ENCODE measurements at regions not wholly inside any gene's neighbourhood (a gene's known extent, or its start where the extent isn't known, plus 50 kb on each side); places are given as distances from the start of the nearest gene placed in this dataset.

DNA sequence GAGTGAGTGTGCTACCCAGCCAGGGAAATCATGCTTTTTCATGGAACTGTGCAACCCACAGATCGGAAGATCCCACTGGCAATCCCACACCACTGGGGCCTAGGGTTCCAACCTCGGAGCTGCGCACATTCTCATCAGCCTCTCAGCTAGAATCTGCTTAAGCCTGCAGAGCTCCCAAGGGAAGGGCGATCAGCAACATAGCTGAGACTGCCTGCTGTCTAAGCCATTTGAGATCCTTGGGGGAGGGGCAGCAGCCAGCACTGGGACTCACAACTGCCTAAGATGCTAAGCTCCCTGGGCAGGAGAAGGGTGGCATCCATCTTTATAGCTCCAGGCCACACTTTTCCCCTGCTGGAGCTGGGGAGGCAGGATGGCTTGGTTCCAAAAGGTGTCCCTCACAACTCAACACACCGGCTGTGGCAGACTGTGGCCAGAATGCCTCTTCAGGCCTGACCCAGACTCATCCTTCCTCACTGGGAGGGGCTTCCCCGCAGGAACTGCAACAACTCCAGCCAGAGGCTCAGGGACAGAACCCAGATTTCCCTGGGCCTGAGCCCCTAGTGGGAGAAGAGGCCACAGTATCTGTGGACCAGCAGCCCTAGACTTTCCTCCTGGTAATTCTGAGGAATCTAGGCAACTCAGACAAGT is 1133.3 kb upstream of the PIK3C3 start:
- Mint-ChIP-seq H3K4me3 (ENCODE audit: unreplicated experiment) (no peak overlapping the region), H3K9me3 (ENCODE audit: unreplicated experiment) (peaks cover 11% of the 10 kb centered on the region), H3K27me3 (ENCODE audit: low read depth, unreplicated experiment) (no peaks in the 10 kb centered on the region), H3K27ac (ENCODE audit: unreplicated experiment) (no peak overlapping the region), H3K36me3 (ENCODE audit: low read depth, unreplicated experiment) (no peaks in the 10 kb centered on the region), H3K4me1 (ENCODE audit: low read depth, unreplicated experiment) (no peaks in the 10 kb centered on the region)
- Histone ChIP-seq H3K27me3 (ENCODE audit: insufficient read depth, low read length) (no peaks in the 10 kb centered on the region), H3K36me3 (ENCODE audit: insufficient read depth, low read length) (no peaks in the 10 kb centered on the region), H4K20me1 (ENCODE audit: insufficient read depth, low read length) (no peaks in the 10 kb centered on the region), H3K4me2 (ENCODE audit: low read length) (no peak overlapping the region), H3K9ac (ENCODE audit: low read length) (no peak overlapping the region), H3K27ac (ENCODE audit: low read depth, low read length) (no peak overlapping the region), H2AFZ (ENCODE audit: low read depth, low read length) (no peak overlapping the region), H3K4me3 (ENCODE audit: insufficient read depth, low read depth, low read length) (no peak overlapping the region), H3K4me1 (ENCODE audit: insufficient read depth, low read length) (no peaks in the 10 kb centered on the region), H3K79me2 (ENCODE audit: insufficient read depth, low read length) (no peaks in the 10 kb centered on the region), H3K9me3 (ENCODE audit: insufficient read depth, low read depth, low read length) (no peaks in the 10 kb centered on the region)
- no peak for TF ChIP-seq EZH2 (IDR thresholded peaks at IDR 0.05; ENCODE audit: insufficient read depth, low read length)
- TF ChIP-seq, protein P1, sequence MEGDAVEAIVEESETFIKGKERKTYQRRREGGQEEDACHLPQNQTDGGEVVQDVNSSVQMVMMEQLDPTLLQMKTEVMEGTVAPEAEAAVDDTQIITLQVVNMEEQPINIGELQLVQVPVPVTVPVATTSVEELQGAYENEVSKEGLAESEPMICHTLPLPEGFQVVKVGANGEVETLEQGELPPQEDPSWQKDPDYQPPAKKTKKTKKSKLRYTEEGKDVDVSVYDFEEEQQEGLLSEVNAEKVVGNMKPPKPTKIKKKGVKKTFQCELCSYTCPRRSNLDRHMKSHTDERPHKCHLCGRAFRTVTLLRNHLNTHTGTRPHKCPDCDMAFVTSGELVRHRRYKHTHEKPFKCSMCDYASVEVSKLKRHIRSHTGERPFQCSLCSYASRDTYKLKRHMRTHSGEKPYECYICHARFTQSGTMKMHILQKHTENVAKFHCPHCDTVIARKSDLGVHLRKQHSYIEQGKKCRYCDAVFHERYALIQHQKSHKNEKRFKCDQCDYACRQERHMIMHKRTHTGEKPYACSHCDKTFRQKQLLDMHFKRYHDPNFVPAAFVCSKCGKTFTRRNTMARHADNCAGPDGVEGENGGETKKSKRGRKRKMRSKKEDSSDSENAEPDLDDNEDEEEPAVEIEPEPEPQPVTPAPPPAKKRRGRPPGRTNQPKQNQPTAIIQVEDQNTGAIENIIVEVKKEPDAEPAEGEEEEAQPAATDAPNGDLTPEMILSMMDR (IDR thresholded peaks at IDR 0.05; ENCODE audit: insufficient read depth, low read depth, low read length): no peak
- FAIRE-seq (no peak), DNase-seq (ENCODE audit: low read depth) (no peak)

- no peak overlapping the region for H3K9ac ChIP-seq (ENCODE audit: low read length)
Measured at GRCh38 chr18:40812981-40813515, 1142.0 kb upstream of the PIK3C3 start.

More at GRCh38 chr18:40812981-40813515, 1142.0 kb upstream of the PIK3C3 start:
- Histone ChIP-seq H3K79me2 (ENCODE audit: insufficient read depth, low read length) (no peaks in the 10 kb centered on the region), H2AFZ (ENCODE audit: low read depth, low read length) (no peak overlapping the region), H3K4me2 (ENCODE audit: low read length) (no peak overlapping the region), H3K27ac (ENCODE audit: low read depth, low read length) (no peak overlapping the region), H3K9me3 (ENCODE audit: insufficient read depth, low read depth, low read length) (no peaks in the 10 kb centered on the region), H3K27me3 (ENCODE audit: insufficient read depth, low read length) (no peaks in the 10 kb centered on the region), H3K4me1 (ENCODE audit: insufficient read depth, low read length) (no peaks in the 10 kb centered on the region), H3K36me3 (ENCODE audit: insufficient read depth, low read length) (no peaks in the 10 kb centered on the region), H3K4me3 (ENCODE audit: insufficient read depth, low read depth, low read length) (no peak overlapping the region), H4K20me1 (ENCODE audit: insufficient read depth, low read length) (no peaks in the 10 kb centered on the region)
- TF ChIP-seq, protein P1 (IDR thresholded peaks at IDR 0.05; ENCODE audit: insufficient read depth, low read depth, low read length): no peak
- no peak for TF ChIP-seq EZH2 (IDR thresholded peaks at IDR 0.05; ENCODE audit: insufficient read depth, low read length)
- H3K27me3 Mint-ChIP-seq (ENCODE audit: low read depth, unreplicated experiment): no peaks in the 10 kb centered on the region
- H3K27ac Mint-ChIP-seq (ENCODE audit: unreplicated experiment): no peak overlapping the region
- DNase-seq (ENCODE audit: low read depth) (peak; percentile 36), FAIRE-seq (no peak)
- no peaks in the 10 kb centered on the region for H3K36me3 Mint-ChIP-seq (ENCODE audit: low read depth, unreplicated experiment)
- H3K9me3 Mint-ChIP-seq (ENCODE audit: unreplicated experiment): no peaks in the 10 kb centered on the region
- no peak overlapping the region for H3K4me3 Mint-ChIP-seq (ENCODE audit: unreplicated experiment)
- peaks cover 19% of the 10 kb centered on the region for H3K4me1 Mint-ChIP-seq (ENCODE audit: low read depth, unreplicated experiment)
